ENCODE measurements at regions not wholly inside any gene's neighbourhood (a gene's known extent, or its start where the extent isn't known, plus 50 kb on each side); places are given as distances from the start of the nearest gene placed in this dataset.

DNA sequence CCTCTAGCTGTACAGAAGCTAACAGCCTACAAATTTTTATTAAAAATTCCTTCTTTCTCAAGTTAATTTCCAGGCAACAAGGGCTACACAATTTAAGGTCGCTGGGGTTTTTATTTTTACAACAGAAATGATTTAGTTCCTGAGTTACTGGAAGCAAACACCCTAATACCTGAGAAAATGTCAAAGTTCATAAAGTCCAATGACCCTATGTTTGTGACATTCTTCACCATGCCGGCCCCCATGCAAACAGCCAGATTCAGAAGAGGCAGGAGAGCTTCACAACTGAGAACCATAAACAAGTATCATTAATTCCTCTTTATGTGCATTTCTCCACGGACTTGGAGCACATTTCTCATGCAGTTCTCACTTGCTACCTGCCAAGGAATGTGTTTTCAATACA lies 236.2 kb upstream of the EGLN3 start (continued):
- peak; percentile 57 for TF ChIP-seq ARID5B (CRISPR knock-in tag; IDR thresholded peaks at IDR 0.05)
- TF ChIP-seq ZNF24 (IDR thresholded peaks at IDR 0.05), result peak; percentile 47; the same call in 1 of the 2 replicates
- TF ChIP-seq ZNF317 (CRISPR knock-in tag; IDR thresholded peaks at IDR 0.05), result 0 out of 2 replicates have a peak, but pooled peaks have one; percentile 17
- 0 out of 2 replicates have a peak, but pooled peaks have one; percentile 18 for TF ChIP-seq MTF2 (CRISPR knock-in tag; IDR thresholded peaks at IDR 0.05; ENCODE audit: borderline replicate concordance)
- TF ChIP-seq CEBPZ (IDR thresholded peaks at IDR 0.05; ENCODE audit: low read length), result no peak
- TF ChIP-seq SMARCC2 (IDR thresholded peaks at IDR 0.05), result no peak
- TF ChIP-seq RFXAP (CRISPR knock-in tag; IDR thresholded peaks at IDR 0.05; ENCODE audit: borderline replicate concordance), result no peak
- TF ChIP-seq TEAD3 (CRISPR knock-in tag; optimal IDR thresholded peaks at IDR 0.05; ENCODE audit: borderline replicate concordance), result peak; percentile 11
- no peak for TF ChIP-seq ZNF615 (CRISPR knock-in tag; IDR thresholded peaks at IDR 0.05; ENCODE audit: borderline replicate concordance)
- TF ChIP-seq POGZ (CRISPR knock-in tag; IDR thresholded peaks at IDR 0.05), result 0 out of 2 replicates have a peak, but pooled peaks have one; percentile 12
- TF ChIP-seq SMAD1 (CRISPR knock-in tag; IDR thresholded peaks at IDR 0.05; ENCODE audit: borderline replicate concordance, low read depth), result no peak
- peak; percentile 57; the same call in 1 of the 2 replicates for TF ChIP-seq HNF4A (CRISPR knock-in tag; IDR thresholded peaks at IDR 0.05)
- TF ChIP-seq PAX8 (CRISPR knock-in tag; IDR thresholded peaks at IDR 0.05; ENCODE audit: borderline replicate concordance), result no peak
- TF ChIP-seq ZNF274 (CRISPR knock-in tag; IDR thresholded peaks at IDR 0.05), result no peak
- TF ChIP-seq RARA (CRISPR knock-in tag; IDR thresholded peaks at IDR 0.05), result peak; percentile 20; the same call in 1 of the 2 replicates
- TF ChIP-seq, protein P1, sequence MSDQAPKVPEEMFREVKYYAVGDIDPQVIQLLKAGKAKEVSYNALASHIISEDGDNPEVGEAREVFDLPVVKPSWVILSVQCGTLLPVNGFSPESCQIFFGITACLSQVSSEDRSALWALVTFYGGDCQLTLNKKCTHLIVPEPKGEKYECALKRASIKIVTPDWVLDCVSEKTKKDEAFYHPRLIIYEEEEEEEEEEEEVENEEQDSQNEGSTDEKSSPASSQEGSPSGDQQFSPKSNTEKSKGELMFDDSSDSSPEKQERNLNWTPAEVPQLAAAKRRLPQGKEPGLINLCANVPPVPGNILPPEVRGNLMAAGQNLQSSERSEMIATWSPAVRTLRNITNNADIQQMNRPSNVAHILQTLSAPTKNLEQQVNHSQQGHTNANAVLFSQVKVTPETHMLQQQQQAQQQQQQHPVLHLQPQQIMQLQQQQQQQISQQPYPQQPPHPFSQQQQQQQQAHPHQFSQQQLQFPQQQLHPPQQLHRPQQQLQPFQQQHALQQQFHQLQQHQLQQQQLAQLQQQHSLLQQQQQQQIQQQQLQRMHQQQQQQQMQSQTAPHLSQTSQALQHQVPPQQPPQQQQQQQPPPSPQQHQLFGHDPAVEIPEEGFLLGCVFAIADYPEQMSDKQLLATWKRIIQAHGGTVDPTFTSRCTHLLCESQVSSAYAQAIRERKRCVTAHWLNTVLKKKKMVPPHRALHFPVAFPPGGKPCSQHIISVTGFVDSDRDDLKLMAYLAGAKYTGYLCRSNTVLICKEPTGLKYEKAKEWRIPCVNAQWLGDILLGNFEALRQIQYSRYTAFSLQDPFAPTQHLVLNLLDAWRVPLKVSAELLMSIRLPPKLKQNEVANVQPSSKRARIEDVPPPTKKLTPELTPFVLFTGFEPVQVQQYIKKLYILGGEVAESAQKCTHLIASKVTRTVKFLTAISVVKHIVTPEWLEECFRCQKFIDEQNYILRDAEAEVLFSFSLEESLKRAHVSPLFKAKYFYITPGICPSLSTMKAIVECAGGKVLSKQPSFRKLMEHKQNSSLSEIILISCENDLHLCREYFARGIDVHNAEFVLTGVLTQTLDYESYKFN (CRISPR knock-in tag; conservative IDR thresholded peaks at IDR 0.05), result 0 out of 2 replicates have a peak, but pooled peaks have one; percentile 33
- no peak for TF ChIP-seq CREB1 (IDR thresholded peaks at IDR 0.05)
- no peak for TF ChIP-seq CREB1 (CRISPR knock-in tag; IDR thresholded peaks at IDR 0.05)
- no peak for TF ChIP-seq ZNF282 (IDR thresholded peaks at IDR 0.05; ENCODE audit: partially characterized antibody)

All from HepG2 (cell line).